ENCODE measurements at regions not wholly inside any gene's neighbourhood (a gene's known extent, or its start where the extent isn't known, plus 50 kb on each side); places are given as distances from the start of the nearest gene placed in this dataset.
"Not testable (repeated sequence)": the region's sequence is repeated elsewhere in the genome, so short reads cannot be mapped to it uniquely, and the experiment has no call there.

DNA sequence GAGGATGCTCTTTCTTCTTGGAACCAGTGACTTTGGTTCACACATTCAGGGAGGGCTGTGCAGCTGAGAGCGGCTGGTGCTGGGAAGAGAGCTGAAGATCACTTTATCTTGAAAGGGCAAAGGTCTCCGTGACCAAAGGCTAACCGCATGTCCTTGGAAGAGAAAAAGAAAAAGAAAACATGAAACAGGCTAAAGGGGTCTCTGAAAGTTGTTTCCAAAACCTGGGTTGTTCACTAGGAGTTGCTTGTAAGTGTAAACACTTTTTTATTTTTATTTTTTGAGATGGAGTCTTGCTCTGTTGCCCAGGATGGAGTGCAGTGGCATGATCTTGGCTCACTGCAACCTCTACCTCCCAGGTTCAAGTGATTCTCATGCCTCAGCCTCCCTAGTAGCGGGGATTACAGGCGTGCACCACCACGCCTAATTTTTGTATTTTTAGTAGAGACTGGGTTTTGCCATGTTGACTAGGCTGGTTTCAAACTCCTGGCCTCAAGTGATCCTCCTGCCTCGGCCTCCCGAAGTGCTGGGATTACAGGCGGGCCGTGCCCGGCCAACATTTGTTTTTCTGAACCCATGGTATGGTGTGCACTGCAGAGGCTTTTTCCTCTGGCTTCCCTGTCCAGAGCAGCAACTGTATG, 208.6 kb downstream of the C9orf50 start:
- not testable (repeated sequence) for DNase-seq

DNA sequence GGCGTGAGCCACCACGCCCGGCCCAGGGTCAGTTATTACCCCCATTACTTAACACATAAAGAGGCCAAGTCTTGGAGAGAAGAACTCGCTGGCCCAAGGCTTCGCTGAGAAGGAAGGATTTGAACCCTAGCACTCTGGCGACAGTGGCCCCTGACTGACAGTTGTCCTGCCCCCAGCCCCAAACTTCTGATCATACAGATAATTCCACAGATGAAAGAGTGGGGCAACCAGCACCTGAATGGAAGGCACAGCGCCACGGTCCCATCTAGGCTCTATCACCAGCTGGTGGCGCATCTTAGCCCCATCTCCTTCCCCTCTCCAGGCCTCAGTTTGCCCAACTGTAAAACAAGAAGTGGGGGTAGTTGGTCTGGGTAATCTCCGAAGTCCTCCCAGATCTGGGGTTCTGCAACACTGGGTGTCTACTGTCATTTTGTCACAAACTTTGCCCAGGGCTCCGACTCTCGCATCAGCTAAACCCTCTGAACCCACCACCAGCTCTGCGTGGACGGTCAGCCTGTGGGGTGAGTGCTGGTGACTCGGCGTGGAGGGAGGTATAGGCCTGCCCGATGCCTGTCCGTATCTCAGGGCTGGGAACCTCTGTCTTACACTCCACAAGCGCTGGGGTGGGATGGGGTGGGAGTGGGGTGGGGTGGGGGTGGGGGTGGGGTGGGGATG, 209.3 kb downstream of the C9orf50 start:
- DNase-seq = no peak

DNA sequence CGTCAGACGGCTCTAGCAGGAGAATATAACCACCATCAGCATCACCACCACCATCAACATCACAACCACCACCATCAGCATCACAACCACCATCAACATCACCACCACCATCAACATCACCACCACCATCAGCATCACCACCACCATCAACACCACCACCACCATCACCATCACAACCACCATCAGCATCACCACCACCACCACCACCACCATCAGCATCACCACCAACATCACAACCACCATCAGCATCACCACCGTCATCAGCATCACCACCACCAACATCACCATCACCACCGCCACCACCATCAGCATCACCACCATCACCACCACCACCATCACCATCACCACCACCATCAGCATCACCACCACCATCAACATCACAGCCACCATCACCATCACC, 210.7 kb downstream of the C9orf50 start:
- no peak for DNase-seq

DNA sequence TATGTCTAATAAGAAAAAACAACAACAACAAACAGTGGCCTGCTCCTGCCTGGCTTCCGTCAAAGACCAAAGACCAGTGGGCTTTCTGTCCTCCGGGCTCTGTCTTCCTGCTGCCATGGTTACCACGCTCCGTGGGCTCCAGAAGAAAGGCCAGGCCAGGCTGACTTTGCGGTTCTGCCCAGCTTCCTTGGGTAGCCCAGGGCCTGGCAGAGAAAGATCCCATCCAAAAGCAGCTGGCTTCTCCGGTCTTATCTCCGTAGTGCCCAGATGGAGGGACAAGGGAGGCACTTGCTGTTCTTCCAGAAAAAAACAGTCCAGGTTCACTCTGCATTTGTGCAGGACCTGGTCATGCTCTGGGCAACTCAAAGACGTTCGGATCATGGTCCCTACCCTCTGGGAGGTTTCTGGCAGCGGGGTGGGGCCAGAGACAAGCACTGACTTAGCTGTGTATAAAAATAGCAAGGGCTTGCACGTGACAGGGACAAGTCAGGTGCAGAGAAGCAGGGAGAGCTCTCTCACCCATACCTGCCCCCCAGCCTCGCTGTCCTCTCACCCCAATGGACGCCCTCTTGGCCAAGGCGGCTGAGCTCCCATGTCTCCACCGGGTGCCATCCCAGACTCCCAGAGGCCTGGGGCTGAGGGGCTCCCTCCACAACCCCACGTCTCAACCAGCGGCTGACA, 212.2 kb downstream of the C9orf50 start:
- no peak for DNase-seq

DNA sequence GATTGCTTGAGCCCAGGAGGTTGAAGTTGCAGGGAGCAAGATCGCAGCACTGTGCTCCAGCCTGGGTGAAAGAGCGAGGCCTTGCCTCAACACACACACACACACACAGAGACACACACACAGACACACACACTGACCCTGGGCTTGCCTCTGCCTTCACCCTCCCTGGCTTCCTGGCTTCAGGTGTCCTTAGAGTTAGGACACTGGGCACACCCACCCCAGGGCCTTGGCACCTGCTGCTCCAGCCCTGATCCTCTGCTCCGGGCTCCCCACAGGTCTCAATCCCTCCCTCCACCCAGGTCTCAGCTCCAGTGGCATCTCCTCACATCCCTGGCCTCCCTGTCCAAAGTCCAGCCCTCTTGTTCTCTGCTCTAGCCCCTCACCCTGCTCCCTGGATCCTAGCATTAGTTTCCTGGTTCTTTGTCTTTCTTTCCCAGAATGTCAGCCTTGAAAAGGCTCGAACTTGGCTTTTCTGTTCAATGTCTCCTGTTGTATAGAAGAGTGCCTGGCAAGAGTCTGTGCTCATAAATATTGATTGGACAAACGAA, 212.9 kb downstream of the C9orf50 start:
- no peak for DNase-seq

DNA sequence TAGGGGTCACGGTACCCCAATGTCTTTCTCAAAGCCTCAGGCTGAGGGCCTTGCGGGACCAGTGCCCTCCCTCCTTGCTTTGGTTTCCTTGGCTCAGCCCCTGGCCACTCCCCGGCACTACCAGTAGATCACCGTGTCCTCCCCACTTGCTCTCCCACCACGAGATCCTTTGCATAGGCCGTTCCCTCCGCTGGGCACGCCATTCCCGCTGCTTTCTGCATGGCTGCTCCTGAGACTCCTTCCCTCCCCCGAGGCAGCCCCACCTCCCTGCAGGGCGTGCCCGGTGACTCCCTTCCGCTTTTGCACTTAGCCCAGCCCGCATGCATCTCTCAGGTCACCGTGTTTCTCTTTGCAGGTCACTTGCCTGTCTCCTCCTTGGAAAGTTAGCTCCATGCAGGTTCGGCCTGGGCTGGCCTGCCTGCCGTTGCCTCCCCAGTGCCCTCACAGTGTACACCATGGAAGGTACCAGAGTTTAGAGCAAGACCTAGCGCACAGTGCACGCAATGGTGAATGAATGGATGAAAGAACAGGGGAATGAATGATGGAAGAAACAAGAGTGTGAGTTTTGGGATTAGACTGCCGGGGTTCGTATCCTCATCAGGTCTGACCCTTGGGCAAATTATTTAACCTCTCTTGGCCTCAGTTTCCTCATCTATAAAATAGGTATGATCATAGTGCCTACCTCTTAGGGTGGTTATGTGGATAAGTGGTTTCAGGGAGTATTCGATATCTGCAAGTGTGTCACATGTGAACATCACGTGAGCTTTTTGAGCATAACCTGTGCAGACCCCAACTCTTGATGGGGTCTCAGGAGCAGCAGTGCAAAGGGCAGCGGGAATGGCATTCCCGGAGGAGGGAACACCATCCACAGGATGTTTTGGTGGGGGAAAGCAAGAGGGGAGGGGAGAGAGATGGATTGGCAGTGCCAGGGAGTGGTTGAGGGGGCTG, 214.3 kb downstream of the C9orf50 start:
- DNase-seq = no peak

DNA sequence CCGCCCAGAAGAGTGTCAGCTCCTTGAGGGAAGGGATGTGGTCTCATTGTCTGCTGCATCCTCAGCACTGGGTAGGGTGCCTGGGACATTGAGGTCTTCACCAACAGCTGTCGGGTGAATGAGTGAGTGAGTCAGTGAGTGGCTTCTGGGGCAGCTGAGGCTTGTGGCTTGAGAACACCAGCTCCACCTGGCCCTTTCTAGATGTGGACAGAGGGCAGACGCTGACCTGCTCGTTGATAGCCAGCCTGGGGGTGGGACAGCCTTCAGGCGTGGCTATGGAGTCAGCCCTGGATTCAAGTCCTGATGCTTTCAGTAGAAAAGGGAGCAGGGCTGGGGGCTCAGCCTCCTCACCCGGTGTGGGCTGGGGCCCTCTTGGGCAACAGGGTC, 215.1 kb downstream of the C9orf50 start:
- DNase-seq = no peak

DNA sequence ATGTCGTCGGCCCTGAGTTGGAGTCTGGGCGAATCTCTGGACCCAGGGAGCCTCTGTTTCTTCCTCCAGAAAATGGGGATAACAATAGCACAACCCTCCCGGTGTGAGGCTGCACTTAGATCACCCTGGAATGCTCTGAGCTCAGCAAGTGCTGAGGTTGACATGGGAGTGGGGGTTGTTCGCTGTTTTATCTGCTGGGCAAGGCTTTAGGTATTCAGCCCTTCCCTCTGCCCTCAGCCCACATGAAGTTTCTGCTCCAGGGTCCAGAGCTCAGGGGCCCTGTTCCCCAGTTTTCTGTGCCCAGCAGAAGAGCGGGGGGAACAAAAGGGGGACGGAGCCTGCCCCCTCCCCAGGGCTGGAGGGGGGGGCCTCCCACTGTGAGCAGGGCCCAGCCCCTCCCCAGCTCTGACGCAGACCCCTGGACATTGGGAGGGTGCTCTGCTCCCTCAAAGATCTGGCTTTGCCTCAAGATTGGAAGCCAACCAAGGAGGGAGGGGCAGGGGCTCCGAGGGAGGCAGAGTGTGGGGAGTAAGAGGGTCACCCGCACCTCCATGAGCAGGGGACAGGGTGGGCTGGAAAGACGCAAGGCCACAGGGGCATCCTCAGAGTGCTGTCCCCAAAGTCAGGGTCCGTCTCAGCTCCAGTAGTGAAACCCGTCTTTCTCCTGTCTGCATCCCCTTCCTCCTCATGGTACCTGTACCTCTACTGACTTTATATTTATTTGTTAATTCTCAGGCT, 215.6 kb downstream of the C9orf50 start:
- DNase-seq = no peak

DNA sequence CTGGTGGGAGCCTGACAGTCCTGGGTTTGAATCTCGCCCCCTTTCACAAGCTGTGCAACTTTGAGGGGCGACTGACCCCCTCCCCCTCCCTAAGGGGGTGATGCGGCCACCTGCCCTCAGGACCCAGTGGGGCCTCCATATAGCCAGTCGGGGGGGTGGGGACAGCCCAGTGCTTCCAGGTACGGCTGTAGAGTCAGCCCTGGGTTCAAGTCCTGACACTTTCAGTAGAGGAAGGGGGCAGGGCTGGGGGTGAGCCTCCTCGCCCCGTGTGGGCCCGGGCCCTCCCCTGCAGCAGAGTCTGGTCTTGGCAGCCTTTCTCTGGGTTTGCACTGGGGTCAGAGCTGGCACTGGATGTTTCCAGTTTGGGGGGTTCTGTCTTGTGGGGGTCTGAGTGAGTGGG, 216.3 kb downstream of the C9orf50 start:
- DNase-seq = no peak

DNA sequence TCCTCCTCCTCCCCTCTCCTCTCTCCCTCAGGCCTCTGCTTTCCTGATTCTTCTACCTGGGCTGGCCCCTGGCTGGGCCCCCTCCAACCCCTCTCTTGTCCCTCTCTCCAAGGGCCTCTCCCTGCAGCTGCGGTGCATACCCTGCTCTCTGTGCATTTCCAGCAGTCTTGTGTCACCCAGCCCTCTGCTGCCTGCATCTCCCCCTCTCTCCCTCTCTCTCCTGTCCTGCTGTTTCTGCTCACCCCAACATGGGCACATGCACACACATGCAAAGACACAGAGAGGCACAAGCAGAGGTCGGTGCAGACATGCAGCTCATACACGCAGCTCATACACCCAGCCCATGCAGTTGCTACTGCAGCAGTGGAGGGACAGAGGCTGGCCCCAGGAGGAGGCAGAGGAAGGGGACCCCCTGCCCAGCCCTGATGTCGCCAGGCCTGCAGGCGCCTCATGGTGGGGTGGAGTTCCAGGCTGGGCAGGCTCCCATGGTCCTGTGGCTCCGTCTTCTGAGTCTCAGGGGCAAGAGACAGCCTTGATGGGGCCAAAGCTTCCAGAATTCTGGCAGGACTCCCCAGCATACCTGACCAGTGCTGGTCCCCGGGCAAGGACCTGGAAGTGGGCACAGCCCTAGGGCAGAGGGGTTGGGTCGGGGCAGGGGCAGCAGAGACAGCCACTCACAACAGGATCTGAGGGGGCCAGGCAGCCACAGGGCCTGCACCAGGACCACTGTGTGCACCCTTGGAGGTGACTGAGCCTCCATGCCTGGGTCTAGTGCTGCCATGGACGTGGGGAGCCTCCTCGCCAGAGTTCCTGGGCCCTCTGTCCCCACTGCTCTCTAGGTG, 216.9 kb downstream of the C9orf50 start:
- no peak for DNase-seq

DNA sequence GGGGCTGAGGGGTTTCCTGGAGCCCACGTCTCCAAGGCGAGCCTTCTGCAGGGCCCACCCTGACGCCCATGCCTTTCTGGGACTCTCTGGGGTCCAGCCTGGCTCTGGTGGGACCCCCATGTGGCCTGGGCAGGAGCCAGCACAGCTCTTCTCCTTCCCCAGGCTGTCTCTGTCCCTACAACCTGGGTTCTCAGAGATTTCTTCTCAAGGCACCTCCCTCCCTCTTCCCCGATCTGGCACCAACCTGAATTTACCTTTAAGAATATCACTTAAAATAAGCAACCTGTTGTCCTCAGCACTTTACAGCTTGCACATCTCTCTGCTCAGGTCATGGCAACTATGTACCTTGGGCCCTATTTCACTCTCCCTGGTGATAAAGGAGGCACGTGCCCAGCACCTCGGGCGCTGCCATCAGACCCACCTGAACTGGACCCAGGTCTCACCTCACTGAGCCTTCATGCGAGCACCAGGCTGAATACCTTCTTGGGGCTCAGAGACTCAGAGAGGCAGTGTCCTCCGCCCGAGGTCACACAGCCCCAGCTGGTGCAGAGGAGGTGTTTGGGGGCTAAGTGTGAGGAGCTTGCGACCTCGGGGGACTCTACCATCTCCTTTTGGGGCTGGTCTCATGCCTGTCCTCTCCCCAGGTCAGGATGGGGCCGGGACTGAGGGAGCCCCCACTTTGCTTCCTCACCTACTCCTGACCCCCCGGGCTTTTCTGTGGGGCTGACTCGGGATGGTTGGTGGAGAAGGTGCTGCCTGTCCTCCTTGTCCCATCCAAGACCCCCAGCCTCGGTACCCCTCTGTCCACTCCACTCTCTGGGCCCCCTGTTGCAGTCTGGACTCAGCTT, 217.7 kb downstream of the C9orf50 start:
- no peak for DNase-seq

DNA sequence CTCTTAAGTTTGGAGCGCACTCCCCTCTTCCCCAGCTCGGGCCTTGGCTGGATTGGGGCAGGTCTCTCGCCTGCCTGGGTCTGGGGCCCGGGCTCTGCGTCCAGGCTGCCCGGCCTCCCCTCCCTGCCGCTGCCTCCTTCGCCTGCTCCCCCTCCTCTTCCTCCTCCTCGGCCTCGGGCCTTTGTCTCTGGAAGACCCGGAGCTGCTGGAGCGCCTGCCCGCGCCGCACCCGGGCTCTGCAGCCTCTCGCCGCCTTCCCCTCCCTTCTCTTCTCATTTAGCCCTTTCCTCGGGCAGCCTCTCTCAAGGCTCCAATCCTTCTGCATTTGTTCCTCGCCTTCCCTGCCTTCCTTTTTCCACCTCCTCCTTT, 218.5 kb downstream of the C9orf50 start:
- no peak for DNase-seq

DNA sequence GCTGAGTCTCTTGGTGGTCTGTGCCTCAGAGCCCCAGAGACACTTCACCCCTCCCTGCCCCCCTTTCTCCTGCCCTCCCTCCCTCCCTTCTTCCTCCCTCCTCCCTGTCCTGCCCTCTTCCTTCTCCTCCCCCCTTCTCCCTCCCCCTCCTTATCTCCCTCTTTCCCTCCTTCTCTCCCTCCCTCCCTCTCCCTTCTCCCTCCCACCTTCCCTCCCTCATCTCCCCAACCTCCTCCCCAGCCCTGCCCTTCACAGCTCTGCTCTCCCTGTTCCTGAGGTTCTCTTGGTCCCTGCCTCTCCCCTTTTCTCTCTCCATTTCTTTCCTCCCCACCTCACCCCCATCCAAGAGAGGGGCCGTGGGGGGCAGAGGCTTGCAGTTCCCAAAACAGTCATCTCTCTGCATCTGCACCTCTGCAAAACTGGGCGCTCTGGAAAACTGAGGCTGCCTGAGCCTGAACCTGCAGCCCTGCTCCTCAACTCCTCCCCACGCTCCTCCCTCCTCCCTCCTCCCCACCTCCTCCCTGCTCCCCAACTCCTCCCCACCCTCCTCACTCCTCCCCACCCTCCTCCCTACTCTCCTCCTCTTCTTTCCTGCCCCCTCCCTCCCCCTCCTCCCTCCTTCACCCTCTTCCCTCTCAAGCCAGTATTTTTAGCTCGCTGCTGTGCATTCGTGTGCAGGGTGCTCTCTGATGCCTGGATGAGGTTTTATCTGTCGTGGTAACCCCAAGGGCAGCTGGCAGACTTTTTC, 219.1 kb downstream of the C9orf50 start:
- no peak for DNase-seq

DNA sequence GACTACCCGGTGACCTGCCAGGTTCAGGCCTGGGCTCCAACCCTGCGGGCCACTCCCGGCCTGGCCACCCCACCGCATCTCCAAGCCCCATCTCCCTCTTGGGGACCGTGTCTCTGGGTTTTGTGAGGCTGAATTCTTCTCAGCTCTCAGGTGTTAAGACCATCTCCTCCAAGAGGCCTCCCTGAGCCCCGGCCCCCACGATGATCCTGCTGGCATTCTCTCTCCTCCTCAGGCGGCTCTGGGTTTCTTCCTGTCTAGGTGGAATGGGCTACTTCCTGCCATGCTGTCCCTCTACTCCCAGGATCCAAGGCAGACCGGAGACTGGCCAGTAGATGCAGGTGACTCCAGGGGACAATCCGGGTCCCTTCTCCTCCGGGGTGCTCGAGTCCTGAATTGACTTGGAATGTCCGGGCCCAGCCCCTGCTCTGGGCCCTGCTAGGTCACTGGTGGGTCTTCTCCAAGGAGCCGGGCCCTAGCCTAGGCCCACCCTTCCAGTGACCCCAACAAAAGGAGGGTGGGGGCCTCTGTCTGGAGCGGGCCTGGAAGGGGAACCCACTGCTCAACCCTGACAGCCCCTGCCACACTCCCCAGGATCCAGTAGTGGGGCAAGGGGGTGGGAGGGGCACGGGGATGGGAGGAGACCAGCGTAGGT, 219.8 kb downstream of the C9orf50 start:
- no peak for DNase-seq

DNA sequence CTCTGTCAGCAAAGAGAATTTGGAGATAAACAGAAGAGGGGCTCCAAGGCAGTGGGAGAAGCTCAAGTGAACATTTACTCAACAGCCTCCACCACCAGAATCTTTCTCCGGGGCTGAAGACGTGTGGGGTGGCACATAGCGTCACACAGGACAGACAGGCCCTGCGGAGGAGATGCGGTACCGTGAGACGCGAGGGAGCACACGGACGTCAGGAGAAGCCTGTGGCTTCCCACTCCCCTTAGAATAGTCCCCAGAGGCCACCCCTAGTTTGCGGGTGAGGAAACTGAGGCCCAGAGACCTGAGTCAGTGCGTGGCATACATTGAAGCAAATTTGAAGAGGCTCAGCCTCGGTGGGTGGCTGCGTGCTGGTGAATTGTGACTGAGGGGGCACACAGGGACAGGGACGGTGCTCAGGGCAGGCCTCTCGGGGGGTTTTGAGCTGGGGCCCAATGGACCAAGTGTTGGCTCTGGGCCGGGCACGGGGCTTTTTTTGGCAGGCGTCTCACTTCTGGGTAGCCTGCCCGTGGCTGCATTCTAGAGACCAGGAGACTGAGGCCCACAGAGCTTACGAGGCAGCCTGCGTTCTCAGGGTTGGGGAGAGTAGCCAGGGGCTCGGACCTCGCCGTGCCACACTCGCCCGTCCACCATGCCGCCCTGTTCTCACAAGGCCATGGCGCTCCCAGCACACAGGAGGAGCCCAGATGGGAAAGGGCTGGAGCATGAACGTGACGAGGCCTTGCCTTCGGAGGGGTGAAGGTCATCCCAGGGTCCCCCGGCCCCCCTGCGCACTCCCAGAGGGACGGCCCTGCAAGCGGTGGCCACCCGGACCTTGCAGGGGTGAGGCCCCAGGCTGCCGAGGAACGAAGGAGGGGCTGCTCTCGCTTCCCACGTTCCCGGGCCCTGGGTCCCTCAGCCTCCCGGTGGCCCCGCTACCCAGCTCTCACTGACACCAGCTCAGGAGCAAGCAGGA, 220.6 kb downstream of the C9orf50 start:
- no peak for DNase-seq

DNA sequence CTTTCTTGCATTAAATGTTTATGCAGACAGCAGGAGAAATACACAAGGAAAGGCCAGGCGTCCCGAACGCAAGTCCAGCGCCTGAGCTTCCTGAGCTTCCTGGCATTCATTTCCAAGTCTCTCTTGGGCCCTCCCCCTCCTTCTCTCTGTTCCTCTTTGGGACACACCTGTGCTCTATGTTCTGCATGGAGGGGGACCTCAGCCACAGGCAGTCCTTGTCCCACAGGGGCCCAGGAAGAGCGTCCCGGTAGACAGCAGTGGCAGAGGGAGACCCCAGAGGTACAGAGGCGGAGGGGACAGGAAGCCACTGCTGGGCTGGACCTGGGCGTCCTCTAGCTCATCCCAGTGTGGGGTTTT, 221.3 kb downstream of the C9orf50 start:
- no peak for DNase-seq

DNA sequence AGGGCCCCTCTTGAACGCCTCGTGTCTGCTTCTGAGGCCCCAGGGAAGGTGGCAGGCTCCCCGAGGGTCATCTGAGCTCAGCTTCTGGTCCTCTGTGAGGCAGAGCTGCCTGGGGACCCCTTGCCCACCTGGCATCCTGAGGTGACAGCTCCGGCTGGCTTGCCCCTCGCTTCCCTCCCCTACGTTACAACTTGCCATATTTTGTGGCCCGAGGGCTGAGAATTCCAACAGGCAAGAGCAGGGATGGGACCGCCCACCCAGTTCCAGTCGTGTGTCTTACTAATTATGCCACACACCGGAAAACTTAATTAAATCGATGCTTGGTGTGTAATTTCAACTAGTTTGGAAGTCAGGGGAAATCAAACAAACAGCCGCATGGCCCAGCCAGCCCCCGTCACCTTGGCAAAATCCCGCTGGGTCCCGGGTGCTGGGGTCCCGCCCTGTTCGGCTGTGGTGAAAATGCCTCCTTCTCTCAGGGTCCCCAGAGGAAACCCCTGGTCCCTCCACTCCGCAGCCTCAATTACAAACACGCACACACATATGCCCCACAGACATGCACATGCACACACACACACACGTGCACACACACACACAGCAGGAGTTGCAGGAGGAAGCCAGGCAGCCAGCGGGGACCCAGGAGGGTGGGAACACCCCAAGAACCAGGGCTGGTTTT, 221.0 kb upstream of the IER5L start:
- DNase-seq = no peak

Measured in T-helper 1 cell (primary cell).